GM18520 (cell line): ENCODE measurements at regions not wholly inside any gene's neighbourhood (a gene's known extent, or its start where the extent isn't known, plus 50 kb on each side); places are given as distances from the start of the nearest gene placed in this dataset.

Experiments used
- ATAC-seq: cut with Tn5 transposase; IDR thresholded peaks from one replicate; pipeline ENCODE4 v1.9.1; 2021; ENCODE audit not compliant: unreplicated experiment

- no peak for ATAC-seq
Measured at GRCh38 chr18:10298346-10298745, 156.1 kb upstream of the APCDD1 start.

- ATAC-seq, result no peak
Measured at GRCh38 chr18:10299643-10300042, 154.8 kb upstream of the APCDD1 start.

GRCh38 chr18:10300739-10301138, 153.7 kb upstream of the APCDD1 start:
- ATAC-seq, result no peak

GRCh38 chr18:10301831-10302483, 152.5 kb upstream of the APCDD1 start:
- no peak for ATAC-seq

GRCh38 chr18:10303171-10303570, 151.3 kb upstream of the APCDD1 start:
- ATAC-seq, result no peak

- no peak for ATAC-seq
Measured at GRCh38 chr18:10304853-10305252, 149.6 kb upstream of the APCDD1 start.

GRCh38 chr18:10306779-10307178, 147.7 kb upstream of the APCDD1 start:
- no peak for ATAC-seq

GRCh38 chr18:10308154-10308553, 146.3 kb upstream of the APCDD1 start:
- no peak for ATAC-seq

- no peak for ATAC-seq
Measured at GRCh38 chr18:10310626-10311025, 143.8 kb upstream of the APCDD1 start.

GRCh38 chr18:10312326-10313015, 142.0 kb upstream of the APCDD1 start:
- no peak for ATAC-seq

- no peak for ATAC-seq
Measured at GRCh38 chr18:10313016-10313342, 141.5 kb upstream of the APCDD1 start.

- ATAC-seq, result no peak
Measured at GRCh38 chr18:10314066-10314465, 140.4 kb upstream of the APCDD1 start.

- ATAC-seq, result no peak
Measured at GRCh38 chr18:10315522-10315921, 138.9 kb upstream of the APCDD1 start.

GRCh38 chr18:10316778-10317177, 137.7 kb upstream of the APCDD1 start:
- ATAC-seq, result no peak

- no peak for ATAC-seq
Measured at GRCh38 chr18:10317864-10318690, 136.4 kb upstream of the APCDD1 start.

GRCh38 chr18:10318691-10318970, 135.8 kb upstream of the APCDD1 start:
- ATAC-seq, result no peak

GRCh38 chr18:10319026-10319425, 135.4 kb upstream of the APCDD1 start:
- ATAC-seq, result no peak

- no peak for ATAC-seq
Measured at GRCh38 chr18:10319914-10320600, 134.4 kb upstream of the APCDD1 start.

GRCh38 chr18:10320791-10321190, 133.6 kb upstream of the APCDD1 start:
- ATAC-seq, result no peak

GRCh38 chr18:10321576-10321975, 132.9 kb upstream of the APCDD1 start:
- no peak for ATAC-seq

GRCh38 chr18:10322004-10322403, 132.4 kb upstream of the APCDD1 start:
- no peak for ATAC-seq

GRCh38 chr18:10322435-10322834, 132.0 kb upstream of the APCDD1 start:
- no peak for ATAC-seq
